Cardiac muscle cell (in vitro differentiated cells and primary cell): ENCODE measurements at regions not wholly inside any gene's neighbourhood (a gene's known extent, or its start where the extent isn't known, plus 50 kb on each side); places are given as distances from the start of the nearest gene placed in this dataset.
"Not testable (repeated sequence)": the region's sequence is repeated elsewhere in the genome, so short reads cannot be mapped to it uniquely, and the experiment has no call there.

Experiments used
- DNase-seq, 2 donors: peaks; one replicate each; pipeline versions ENCODE4 v3.0.0 to v3.0.0-alpha.2; 2010 to 2017; ENCODE audit warnings: low read depth in 1 of 2, low spot score in 1 of 2
- H3K27ac ChIP-seq: fragments of 200-600 bp; sonication (generic); 2 replicates; pipeline ENCODE4 v1.5.1; 2016
- H3K27me3 ChIP-seq: fragments of 200-600 bp; sonication (generic); 2 replicates; pipeline ENCODE4 v1.6.0; 2016; ENCODE audit warnings: control low read depth
- H3K36me3 ChIP-seq: fragments of 200-600 bp; sonication (generic); 2 replicates; pipeline ENCODE4 v1.5.1; 2016; ENCODE audit warnings: control low read depth
- H3K4me1 ChIP-seq: fragments of 200-600 bp; sonication (generic); 2 replicates; pipeline ENCODE4 v1.8.1; 2017; ENCODE audit warnings: low read depth, mild to moderate bottlenecking, mixed run types
- H3K4me3 ChIP-seq: fragments of 200-600 bp; sonication (generic); 2 replicates; pipeline ENCODE4 v1.5.1; 2016; ENCODE audit warnings: mild to moderate bottlenecking
- H3K9me3 ChIP-seq: fragments of 200-600 bp; sonication (generic); 2 replicates; pipeline ENCODE4 v1.5.1; 2017; ENCODE audit warnings: low read depth, mild to moderate bottlenecking, control low read depth
- CTCF ChIP-seq: IDR thresholded peaks from 2 replicates; pipeline ENCODE4 v1.5.1; 2012; ENCODE audit warnings: low read depth, mild to moderate bottlenecking, low read length

- DNase-seq, result no peak
- H3K9me3 ChIP-seq, result no peaks in the 10 kb centered on the region
- no peaks in the 10 kb centered on the region for H3K36me3 ChIP-seq
These were observed 1105.0 kb downstream of the PLA2G4A start for GRCh38 chr1:187933562-187934419.

GRCh38 chr1:187936667-187937066 is 1107.9 kb downstream of the PLA2G4A start:
- no peaks in the 10 kb centered on the region for H3K9me3 ChIP-seq
- H3K36me3 ChIP-seq, result no peaks in the 10 kb centered on the region
- H3K4me3 ChIP-seq, result no peak overlapping the region
- no peak for TF ChIP-seq CTCF
- no peak for DNase-seq
- H3K4me1 ChIP-seq, result no peaks in the 10 kb centered on the region
- H3K27ac ChIP-seq, result no peak overlapping the region
- no peaks in the 10 kb centered on the region for H3K27me3 ChIP-seq

More at GRCh38 chr1:187933562-187934419, 1105.0 kb downstream of the PLA2G4A start:
- Histone ChIP-seq H3K27ac (no peak overlapping the region), H3K4me3 (no peak overlapping the region), H3K4me1 (no peaks in the 10 kb centered on the region), H3K27me3 (no peaks in the 10 kb centered on the region)
- no peak for TF ChIP-seq CTCF

GRCh38 chr1:187938092-187938491 is 1109.3 kb downstream of the PLA2G4A start:
- H3K4me1 ChIP-seq, result no peaks in the 10 kb centered on the region
- H3K9me3 ChIP-seq, result no peaks in the 10 kb centered on the region
- no peak overlapping the region for H3K4me3 ChIP-seq
- H3K27me3 ChIP-seq, result no peaks in the 10 kb centered on the region
- no peaks in the 10 kb centered on the region for H3K36me3 ChIP-seq
- TF ChIP-seq CTCF, result no peak
- no peak for DNase-seq
- H3K27ac ChIP-seq, result no peak overlapping the region

- DNase-seq, result no peak
- Histone ChIP-seq H3K27me3 (no peaks in the 10 kb centered on the region), H3K4me1 (no peaks in the 10 kb centered on the region), H3K36me3 (no peaks in the 10 kb centered on the region), H3K4me3 (no peak overlapping the region), H3K9me3 (no peaks in the 10 kb centered on the region), H3K27ac (no peak overlapping the region)
- TF ChIP-seq CTCF, result no peak
These were observed 1114.2 kb downstream of the PLA2G4A start for GRCh38 chr1:187942986-187943385.

GRCh38 chr1:187943606-187944403 is 1115.1 kb downstream of the PLA2G4A start:
- no peaks in the 10 kb centered on the region for H3K36me3 ChIP-seq
- H3K4me3 ChIP-seq, result no peak overlapping the region
- no peaks in the 10 kb centered on the region for H3K4me1 ChIP-seq
- H3K27me3 ChIP-seq, result no peaks in the 10 kb centered on the region
- DNase-seq, result no peak
- TF ChIP-seq CTCF, result no peak
- H3K9me3 ChIP-seq, result no peaks in the 10 kb centered on the region
- H3K27ac ChIP-seq, result no peak overlapping the region

- H3K4me1 ChIP-seq, H3K9me3 ChIP-seq, H3K36me3 ChIP-seq, H3K27me3 ChIP-seq, H3K4me3 ChIP-seq, DNase-seq, H3K27ac ChIP-seq: not testable (repeated sequence)
These were observed 1117.9 kb downstream of the PLA2G4A start for GRCh38 chr1:187946661-187947060.
